ENCODE measurements at regions not wholly inside any gene's neighbourhood (a gene's known extent, or its start where the extent isn't known, plus 50 kb on each side); places are given as distances from the start of the nearest gene placed in this dataset.

DNA sequence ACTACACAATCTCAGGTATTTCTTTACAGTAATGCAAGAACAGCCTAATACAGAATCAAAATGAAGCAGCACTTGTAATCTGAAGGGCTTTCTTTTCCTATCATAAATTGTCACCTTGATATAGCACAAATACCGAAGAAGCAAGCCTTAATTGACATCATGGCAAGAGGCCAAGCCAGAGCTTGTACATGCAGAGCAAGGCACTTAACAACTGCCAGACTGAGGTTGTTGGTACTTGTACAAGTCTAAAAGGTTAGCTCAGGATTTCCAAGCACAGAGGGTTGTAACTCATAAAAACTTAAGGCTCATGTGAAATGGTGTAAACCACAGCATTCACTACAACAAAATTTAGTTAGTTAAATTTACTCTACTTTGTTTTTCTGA, 158.8 kb upstream of the SPEF2 start (continued):
- TF ChIP-seq, protein P1, sequence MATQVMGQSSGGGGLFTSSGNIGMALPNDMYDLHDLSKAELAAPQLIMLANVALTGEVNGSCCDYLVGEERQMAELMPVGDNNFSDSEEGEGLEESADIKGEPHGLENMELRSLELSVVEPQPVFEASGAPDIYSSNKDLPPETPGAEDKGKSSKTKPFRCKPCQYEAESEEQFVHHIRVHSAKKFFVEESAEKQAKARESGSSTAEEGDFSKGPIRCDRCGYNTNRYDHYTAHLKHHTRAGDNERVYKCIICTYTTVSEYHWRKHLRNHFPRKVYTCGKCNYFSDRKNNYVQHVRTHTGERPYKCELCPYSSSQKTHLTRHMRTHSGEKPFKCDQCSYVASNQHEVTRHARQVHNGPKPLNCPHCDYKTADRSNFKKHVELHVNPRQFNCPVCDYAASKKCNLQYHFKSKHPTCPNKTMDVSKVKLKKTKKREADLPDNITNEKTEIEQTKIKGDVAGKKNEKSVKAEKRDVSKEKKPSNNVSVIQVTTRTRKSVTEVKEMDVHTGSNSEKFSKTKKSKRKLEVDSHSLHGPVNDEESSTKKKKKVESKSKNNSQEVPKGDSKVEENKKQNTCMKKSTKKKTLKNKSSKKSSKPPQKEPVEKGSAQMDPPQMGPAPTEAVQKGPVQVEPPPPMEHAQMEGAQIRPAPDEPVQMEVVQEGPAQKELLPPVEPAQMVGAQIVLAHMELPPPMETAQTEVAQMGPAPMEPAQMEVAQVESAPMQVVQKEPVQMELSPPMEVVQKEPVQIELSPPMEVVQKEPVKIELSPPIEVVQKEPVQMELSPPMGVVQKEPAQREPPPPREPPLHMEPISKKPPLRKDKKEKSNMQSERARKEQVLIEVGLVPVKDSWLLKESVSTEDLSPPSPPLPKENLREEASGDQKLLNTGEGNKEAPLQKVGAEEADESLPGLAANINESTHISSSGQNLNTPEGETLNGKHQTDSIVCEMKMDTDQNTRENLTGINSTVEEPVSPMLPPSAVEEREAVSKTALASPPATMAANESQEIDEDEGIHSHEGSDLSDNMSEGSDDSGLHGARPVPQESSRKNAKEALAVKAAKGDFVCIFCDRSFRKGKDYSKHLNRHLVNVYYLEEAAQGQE (IDR thresholded peaks at IDR 0.05; ENCODE audit: low read depth) = no peak
- TF ChIP-seq RAD21 (IDR thresholded peaks at IDR 0.05; ENCODE audit: low read depth) (no peak), EZH2phosphoT487 (IDR thresholded peaks at IDR 0.05; ENCODE audit: borderline replicate concordance) (no peak), SIN3A (IDR thresholded peaks at IDR 0.05; ENCODE audit: low read depth) (no peak), ELF1 (IDR thresholded peaks at IDR 0.05; ENCODE audit: borderline replicate concordance, low read depth) (no peak), SP1 (IDR thresholded peaks at IDR 0.05; ENCODE audit: low read depth) (no peak), CBX3 (IDR thresholded peaks at IDR 0.05; ENCODE audit: low read depth) (no peak)

DNA sequence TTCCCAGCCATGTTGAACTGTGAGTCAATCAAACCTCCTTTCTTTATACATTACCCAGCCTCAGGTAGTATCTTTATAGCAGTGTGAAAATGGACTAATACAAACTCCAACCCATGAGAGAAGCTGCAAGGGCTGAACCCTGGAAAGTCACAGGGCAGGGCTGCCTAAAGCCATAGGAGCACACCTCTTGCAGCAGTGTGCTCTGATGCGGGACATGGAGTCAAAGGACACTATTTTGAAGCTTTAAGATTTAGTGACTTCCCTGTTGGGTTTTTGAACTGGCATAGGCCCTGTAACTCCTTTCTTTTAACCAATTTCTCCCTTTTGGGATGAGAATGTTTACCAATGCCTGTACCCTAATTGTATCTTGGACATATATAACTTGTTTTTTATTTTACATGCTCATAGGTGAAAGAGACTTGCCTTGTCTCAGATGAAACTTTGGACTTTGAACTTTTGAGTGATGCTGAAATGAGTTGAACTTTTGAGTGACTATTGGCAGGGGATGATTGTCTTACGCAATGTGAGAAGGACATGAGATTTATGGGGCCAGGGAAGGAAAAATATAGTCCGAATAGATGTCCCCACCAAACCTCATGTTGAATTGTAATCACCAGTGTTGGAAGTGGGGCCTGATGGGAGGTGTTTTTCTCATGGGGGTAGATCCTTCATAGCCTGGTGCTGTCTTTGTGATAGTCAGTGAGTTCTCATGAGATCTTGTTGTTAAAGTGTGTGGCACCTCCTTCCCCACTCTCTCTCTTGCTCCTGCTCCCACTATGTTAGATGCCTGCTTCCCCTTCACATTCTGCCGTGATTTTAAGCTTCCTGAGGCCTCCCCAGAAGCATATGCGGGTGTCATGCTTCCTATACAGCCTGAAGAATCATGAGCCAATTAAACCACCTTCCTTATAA, 159.5 kb upstream of the SPEF2 start:
- no peak for ATAC-seq
- Histone ChIP-seq H3K27ac (ENCODE audit: low read depth, low read length) (no peak overlapping the region), H4K20me1 (ENCODE audit: insufficient read depth) (no peaks in the 10 kb centered on the region), H3K36me3 (ENCODE audit: control insufficient read depth in 1 of 2, insufficient read depth in 2 of 2, low read length in 2 of 2) (no peaks in the 10 kb centered on the region), H3K4me1 (ENCODE audit: control insufficient read depth in 1 of 2, insufficient read depth in 2 of 2, low read length in 2 of 2) (no peaks in the 10 kb centered on the region), H3K4me2 (ENCODE audit: low read length) (no peak overlapping the region), H3K27me3 (ENCODE audit: insufficient read depth, low read length) (no peaks in the 10 kb centered on the region), H3K9ac (ENCODE audit: low read length) (no peak overlapping the region), H3K9me3 (ENCODE audit: control insufficient read depth in 1 of 2, insufficient read depth in 1 of 2, low read depth in 1 of 2, low read length in 2 of 2) (no peaks in the 10 kb centered on the region), H3K79me2 (ENCODE audit: insufficient read depth, low read length) (no peaks in the 10 kb centered on the region), H2AFZ (ENCODE audit: low read depth, low read length, poor library complexity, severe bottlenecking) (no peak overlapping the region), H3K4me3 (replicated peaks in 1 of 2; ENCODE audit: low read depth in 1 of 2, low read length in 2 of 2) (no peak overlapping the region), H3K9me2 (ENCODE audit: insufficient read depth) (no peaks in the 10 kb centered on the region)
- ChIA-PET CTCF (no interaction called here), RAD21 (ENCODE audit: low non-redundant PET in 1 of 2, low total read pairs in 2 of 2, uncharacterized antibody in 2 of 2, unreplicated experiment in 2 of 2) (no interaction called here), POLR2A (no interaction called here)
- no peak for TF ChIP-seq JUND (IDR thresholded peaks at IDR 0.05)
- TF ChIP-seq, protein P2, sequence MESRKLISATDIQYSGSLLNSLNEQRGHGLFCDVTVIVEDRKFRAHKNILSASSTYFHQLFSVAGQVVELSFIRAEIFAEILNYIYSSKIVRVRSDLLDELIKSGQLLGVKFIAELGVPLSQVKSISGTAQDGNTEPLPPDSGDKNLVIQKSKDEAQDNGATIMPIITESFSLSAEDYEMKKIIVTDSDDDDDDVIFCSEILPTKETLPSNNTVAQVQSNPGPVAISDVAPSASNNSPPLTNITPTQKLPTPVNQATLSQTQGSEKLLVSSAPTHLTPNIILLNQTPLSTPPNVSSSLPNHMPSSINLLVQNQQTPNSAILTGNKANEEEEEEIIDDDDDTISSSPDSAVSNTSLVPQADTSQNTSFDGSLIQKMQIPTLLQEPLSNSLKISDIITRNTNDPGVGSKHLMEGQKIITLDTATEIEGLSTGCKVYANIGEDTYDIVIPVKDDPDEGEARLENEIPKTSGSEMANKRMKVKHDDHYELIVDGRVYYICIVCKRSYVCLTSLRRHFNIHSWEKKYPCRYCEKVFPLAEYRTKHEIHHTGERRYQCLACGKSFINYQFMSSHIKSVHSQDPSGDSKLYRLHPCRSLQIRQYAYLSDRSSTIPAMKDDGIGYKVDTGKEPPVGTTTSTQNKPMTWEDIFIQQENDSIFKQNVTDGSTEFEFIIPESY (IDR thresholded peaks at IDR 0.05; ENCODE audit: extremely low read depth, insufficient replicate concordance, low read length) = no peak
- TF ChIP-seq, protein P1 (IDR thresholded peaks at IDR 0.05; ENCODE audit: low read depth) = no peak
- TF ChIP-seq SIN3A (IDR thresholded peaks at IDR 0.05; ENCODE audit: low read depth) = no peak
- no peak for TF ChIP-seq CEBPB (IDR thresholded peaks at IDR 0.05; ENCODE audit: low read depth)
- TF ChIP-seq POLR2AphosphoS5 (IDR thresholded peaks at IDR 0.05; ENCODE audit: low read depth, low read length) = no peak
- no peak for TF ChIP-seq RAD21 (IDR thresholded peaks at IDR 0.05; ENCODE audit: low read depth)
- TF ChIP-seq EZH2 (IDR thresholded peaks at IDR 0.05) = no peak
- no peak for TF ChIP-seq FOSL1 (IDR thresholded peaks at IDR 0.05; ENCODE audit: low read depth)
- no peak for TF ChIP-seq YY1 (IDR thresholded peaks at IDR 0.05; ENCODE audit: extremely low read depth, insufficient replicate concordance, low read depth, low read length)
- TF ChIP-seq, protein P3, sequence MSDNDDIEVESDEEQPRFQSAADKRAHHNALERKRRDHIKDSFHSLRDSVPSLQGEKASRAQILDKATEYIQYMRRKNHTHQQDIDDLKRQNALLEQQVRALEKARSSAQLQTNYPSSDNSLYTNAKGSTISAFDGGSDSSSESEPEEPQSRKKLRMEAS (IDR thresholded peaks at IDR 0.05) = no peak
- intact Hi-C loops (cut with micrococcal nuclease) = no loop called here
- BruUV-seq (replicated peaks) = no TSS peak
- no peak for DNase-seq (ENCODE audit: low read depth, low spot score)

All from HCT116 (cell line).